HepG2 (cell line): ENCODE measurements at regions not wholly inside any gene's neighbourhood (a gene's known extent, or its start where the extent isn't known, plus 50 kb on each side); places are given as distances from the start of the nearest gene placed in this dataset.

ENCODE experiments used
- CSRNP2 ChIP-seq: sonication (generic); formaldehyde crosslinking; conservative IDR thresholded peaks from 2 replicates; pipeline ENCODE4 v1.8.0; 2022; ENCODE audit warnings: low read depth, missing genetic modification reagents
- E2F5 ChIP-seq: sonication (generic); formaldehyde crosslinking; conservative IDR thresholded peaks from 2 replicates; pipeline ENCODE4 v1.4.0; 2020; ENCODE audit warnings: missing genetic modification reagents
- HNF1A ChIP-seq, 2 experiments: sonication (generic) in 1 of 2; formaldehyde crosslinking in 1 of 2; IDR thresholded peaks; 2 replicates each; pipeline versions ENCODE4 v1.4.0 to v1.6.1; 2016 to 2020; ENCODE audit warnings: borderline replicate concordance in 1 of 2, low read depth in 1 of 2, mild to moderate bottlenecking in 1 of 2, missing genetic modification reagents in 1 of 2
- KMT2B ChIP-seq: IDR thresholded peaks from 2 replicates; pipeline ENCODE4 v1.6.1; 2016; ENCODE audit warnings: missing genetic modification reagents, missing compliant biosample characterization
- MTA3 ChIP-seq: sonication (generic); formaldehyde crosslinking; IDR thresholded peaks from 2 replicates; pipeline ENCODE4 v1.4.0; 2020; ENCODE audit warnings: missing genetic modification reagents
- RXRA ChIP-seq: sonication (generic); formaldehyde crosslinking; IDR thresholded peaks from 2 replicates; pipeline ENCODE4 v1.5.1; 2020; ENCODE audit warnings: missing genetic modification reagents
- SNAI1 ChIP-seq: sonication (generic); formaldehyde crosslinking; IDR thresholded peaks from 2 replicates; pipeline ENCODE4 v1.5.0; 2020; ENCODE audit warnings: mild to moderate bottlenecking, missing genetic modification reagents, borderline replicate concordance
- SSRP1 ChIP-seq: IDR thresholded peaks from 2 replicates; pipeline ENCODE4 v1.6.1; 2016; ENCODE audit warnings: control low read depth
- SYNCRIP ChIP-seq: fragments of 200-400 bp; formaldehyde crosslinking; IDR thresholded peaks from 2 replicates; pipeline ENCODE4 v1.6.1; 2018; ENCODE audit warnings: mild to moderate bottlenecking, low read depth, low read length; ENCODE audit not compliant: insufficient read depth
- TOPORS ChIP-seq: sonication (generic); formaldehyde crosslinking; IDR thresholded peaks from 2 replicates; pipeline ENCODE4 v1.8.0; 2023; ENCODE audit warnings: mild to moderate bottlenecking, missing genetic modification reagents
- ZNF138 ChIP-seq: sonication (generic); formaldehyde crosslinking; IDR thresholded peaks from 2 replicates; pipeline ENCODE4 v1.5.0; 2020; ENCODE audit warnings: mild to moderate bottlenecking, low read depth, missing genetic modification reagents
- ZNF547 ChIP-seq: sonication (generic); formaldehyde crosslinking; IDR thresholded peaks from 2 replicates; pipeline ENCODE4 v1.5.1; 2020; ENCODE audit warnings: mild to moderate bottlenecking, missing genetic modification reagents
- ZNF550 ChIP-seq: sonication (generic); formaldehyde crosslinking; IDR thresholded peaks from 2 replicates; pipeline ENCODE4 v1.4.0; 2020; ENCODE audit warnings: mild to moderate bottlenecking, missing genetic modification reagents, borderline replicate concordance
- ZNF629 ChIP-seq: sonication (generic); formaldehyde crosslinking; conservative IDR thresholded peaks from 2 replicates; pipeline ENCODE4 v1.5.0; 2020; ENCODE audit warnings: missing genetic modification reagents
- ZNF772 ChIP-seq: sonication (generic); formaldehyde crosslinking; IDR thresholded peaks from 2 replicates; pipeline ENCODE4 v1.5.0; 2020; ENCODE audit warnings: mild to moderate bottlenecking, missing genetic modification reagents

- TF ChIP-seq E2F5 (no peak), CSRNP2 (CRISPR knock-in tag) (no peak), SYNCRIP (no peak), HNF1A (IDR thresholded peaks at IDR 0.05; ENCODE audit: low read depth) (no peak), HNF1A (CRISPR knock-in tag; IDR thresholded peaks at IDR 0.05; ENCODE audit: borderline replicate concordance) (no peak), ZNF550 (CRISPR knock-in tag) (no peak), ZNF772 (no peak), TOPORS (CRISPR knock-in tag) (no peak), SNAI1 (CRISPR knock-in tag) (no peak), ZNF138 (CRISPR knock-in tag) (no peak), KMT2B (CRISPR knock-in tag) (no peak), ZNF629 (CRISPR knock-in tag) (no peak), RXRA (CRISPR knock-in tag) (no peak), SSRP1 (CRISPR knock-in tag) (no peak), MTA3 (CRISPR knock-in tag) (no peak), ZNF547 (no peak)
Observed at GRCh38 chr6:20044883-20045282, 167.4 kb downstream of the MBOAT1 start (continued).
